GM23338 (cell line): ENCODE measurements at regions not wholly inside any gene's neighbourhood (a gene's known extent, or its start where the extent isn't known, plus 50 kb on each side); places are given as distances from the start of the nearest gene placed in this dataset.

Experiments
- ATAC-seq: fragments of 200-7000 bp; cut with Tn5 transposase; 3 replicates; pipeline ENCODE4 v1.9.1; 2020
- DNase-seq: peaks from one replicate; pipeline ENCODE4 v3.0.0-alpha.2; 2015; ENCODE audit warnings: low spot score
- H2AFZ ChIP-seq: fragments of 200-600 bp; sonication (generic); 2 replicates; pipeline ENCODE4 v1.8.0; 2016; ENCODE audit warnings: antibody characterized with exemption, mild to moderate bottlenecking, moderate library complexity
- H3F3A ChIP-seq: fragments of 200-600 bp; sonication (generic); replicated peaks from 2 replicates; pipeline ENCODE4 v1.8.0; 2017; ENCODE audit warnings: antibody characterized with exemption, mixed run types, low read depth
- H3K27ac ChIP-seq: fragments of 200-600 bp; sonication (generic); 2 replicates; pipeline ENCODE4 v1.6.1; 2016; ENCODE audit warnings: low read depth
- H3K27me3 ChIP-seq: fragments of 200-600 bp; sonication (generic); 2 replicates; pipeline ENCODE4 v1.8.0; 2016; ENCODE audit warnings: mild to moderate bottlenecking, mixed run types, moderate library complexity; ENCODE audit not compliant: insufficient read depth
- H3K36me3 ChIP-seq: fragments of 200-600 bp; sonication (generic); 2 replicates; pipeline ENCODE4 v1.8.0; 2016; ENCODE audit warnings: mild to moderate bottlenecking; ENCODE audit not compliant: insufficient read depth
- H3K4me1 ChIP-seq: fragments of 200-600 bp; sonication (generic); 2 replicates; pipeline ENCODE4 v1.8.0; 2016; ENCODE audit warnings: mild to moderate bottlenecking, moderate library complexity; ENCODE audit not compliant: insufficient read depth
- H3K4me2 ChIP-seq: fragments of 200-600 bp; sonication (generic); 2 replicates; pipeline ENCODE4 v1.7.1; 2017; ENCODE audit warnings: mixed run types
- H3K4me3 ChIP-seq: fragments of 200-600 bp; sonication (generic); 2 replicates; pipeline ENCODE4 v1.6.1; 2016; ENCODE audit warnings: mixed run types
- H3K79me2 ChIP-seq: fragments of 200-600 bp; sonication (generic); replicated peaks from 2 replicates; pipeline ENCODE4 v1.8.0; 2017; ENCODE audit warnings: mild to moderate bottlenecking; ENCODE audit not compliant: insufficient read depth
- H3K9me2 ChIP-seq: fragments of 200-600 bp; sonication (generic); 2 replicates; pipeline ENCODE4 v1.8.0; 2017; ENCODE audit not compliant: insufficient read depth
- H4K20me1 ChIP-seq: fragments of 200-600 bp; sonication (generic); replicated peaks from 2 replicates; pipeline ENCODE4 v1.8.0; 2017; ENCODE audit warnings: mild to moderate bottlenecking; ENCODE audit not compliant: insufficient read depth
- H3K27ac Mint-ChIP-seq: 2 replicates; pipeline ENCODE4 v1.8.0; 2020; ENCODE audit warnings: inconsistent platforms, mild to moderate bottlenecking, moderate library complexity, mixed read lengths
- H3K27me3 Mint-ChIP-seq: 3 replicates; pipeline ENCODE4 v1.8.0; 2022; ENCODE audit warnings: low read depth, mild to moderate bottlenecking, moderate library complexity, mixed read lengths, inconsistent platforms; ENCODE audit not compliant: insufficient read depth, poor library complexity
- H3K36me3 Mint-ChIP-seq: 3 replicates; pipeline ENCODE4 v1.8.0; 2021; ENCODE audit warnings: low read depth, mild to moderate bottlenecking, inconsistent platforms, moderate library complexity, mixed read lengths
- H3K4me1 Mint-ChIP-seq: 3 replicates; pipeline ENCODE4 v1.8.0; 2020; ENCODE audit warnings: mild to moderate bottlenecking, inconsistent platforms, mixed read lengths
- H3K4me3 Mint-ChIP-seq: 3 replicates; pipeline ENCODE4 v1.8.0; 2021; ENCODE audit warnings: moderate library complexity, mild to moderate bottlenecking, inconsistent platforms, mixed read lengths
- H3K9me3 Mint-ChIP-seq: 3 replicates; pipeline ENCODE4 v1.8.0; 2020; ENCODE audit warnings: moderate library complexity, mild to moderate bottlenecking, inconsistent platforms, mixed read lengths
- CREB1 ChIP-seq: fragments of 250-450 bp; sonication (Bioruptor Pico); IDR thresholded peaks from 2 replicates; pipeline ENCODE4 v1.5.0; 2020; ENCODE audit warnings: low read depth, mild to moderate bottlenecking, moderate library complexity
- ETS1 ChIP-seq: IDR thresholded peaks from 2 replicates; pipeline ENCODE4 v1.6.1; 2016; ENCODE audit warnings: antibody characterized with exemption
- EZH2 ChIP-seq: fragments of 200-600 bp; sonication (generic); IDR thresholded peaks from one replicate; pipeline ENCODE4 v1.8.0; 2017; ENCODE audit warnings: antibody characterized with exemption, mild to moderate bottlenecking, low read depth; ENCODE audit not compliant: unreplicated experiment
- NANOG ChIP-seq: IDR thresholded peaks from 2 replicates; pipeline ENCODE4 v1.6.1; 2016; ENCODE audit warnings: antibody characterized with exemption, borderline replicate concordance
- POLR2AphosphoS5 ChIP-seq: IDR thresholded peaks from 2 replicates; pipeline ENCODE4 v1.6.1; 2016; ENCODE audit warnings: antibody characterized with exemption, low read depth
- REST ChIP-seq: IDR thresholded peaks from one replicate; pipeline ENCODE4 v1.6.1; 2018; ENCODE audit warnings: antibody characterized with exemption; ENCODE audit not compliant: unreplicated experiment
- STAT1 ChIP-seq: IDR thresholded peaks from one replicate; pipeline ENCODE4 v1.6.1; 2016; ENCODE audit warnings: antibody characterized with exemption; ENCODE audit not compliant: unreplicated experiment
- ZNF331 ChIP-seq: fragments of 250-450 bp; sonication (Bioruptor Pico); IDR thresholded peaks from 2 replicates; pipeline ENCODE4 v1.5.0; 2020; ENCODE audit warnings: low read depth, mild to moderate bottlenecking, moderate library complexity
- ZNF462 ChIP-seq: fragments of 250-450 bp; sonication (Bioruptor Pico); IDR thresholded peaks from 2 replicates; pipeline ENCODE4 v1.5.0; 2020; ENCODE audit warnings: mild to moderate bottlenecking, moderate library complexity

GRCh38 chr1:14282707-14283106, 315.8 kb upstream of the KAZN start:
- Histone ChIP-seq H3F3A (no peaks in the 10 kb centered on the region), H3K4me1 (peaks cover 10% of the 10 kb centered on the region; the same call in 1 of the 2 replicates), H3K36me3 (no peaks in the 10 kb centered on the region), H2AFZ (peak overlapping the region; percentile 79; the same call in 1 of the 2 replicates), H3K79me2 (no peaks in the 10 kb centered on the region), H3K4me3 (no peak overlapping the region), H3K27ac (no peak overlapping the region), H3K27me3 (no peaks in the 10 kb centered on the region), H3K9me2 (no peaks in the 10 kb centered on the region; the same call in 1 of the 2 replicates), H3K4me2 (0 out of 2 replicates have a peak overlapping the region, but pooled peaks have one; percentile 27), H4K20me1 (no peaks in the 10 kb centered on the region)
- no peaks in the 10 kb centered on the region; the same call in 2 of the 3 replicates for H3K36me3 Mint-ChIP-seq
- H3K27ac Mint-ChIP-seq: no peak overlapping the region
- peak; percentile 37 for DNase-seq
- TF ChIP-seq NANOG (no peak), REST (no peak), CREB1 (no peak), ZNF462 (no peak), ETS1 (no peak), POLR2AphosphoS5 (no peak), ZNF331 (no peak), STAT1 (no peak), EZH2 (no peak)
- H3K4me1 Mint-ChIP-seq: peaks cover 13% of the 10 kb centered on the region
- H3K4me3 Mint-ChIP-seq: no peak overlapping the region
- peak; percentile 92 for ATAC-seq
- no peaks in the 10 kb centered on the region for H3K27me3 Mint-ChIP-seq
- no peaks in the 10 kb centered on the region for H3K9me3 Mint-ChIP-seq
